ENCODE measurements at regions not wholly inside any gene's neighbourhood (a gene's known extent, or its start where the extent isn't known, plus 50 kb on each side); places are given as distances from the start of the nearest gene placed in this dataset.
"Not testable (repeated sequence)": the region's sequence is repeated elsewhere in the genome, so short reads cannot be mapped to it uniquely, and the experiment has no call there.

- no peak overlapping the region for H3K4me3 ChIP-seq
- peak overlapping the region in 11 of 21 experiments; percentile 0 to 64 (median 38) for H3K27ac ChIP-seq
These were observed 89.2 kb downstream of the GPR88 start for GRCh38 chr1:100627054-100627716.

GRCh38 chr1:100627936-100628335, 90.0 kb downstream of the GPR88 start:
- Histone ChIP-seq H3K27ac (peak overlapping the region in 13 of 21 experiments; percentile 3 to 64 (median 38)), H3K4me3 (no peak overlapping the region)

- Histone ChIP-seq H3K27ac (peak overlapping the region in 9 of 21 experiments; percentile 2 to 64 (median 34)), H3K4me3 (no peak overlapping the region)
These were observed 90.7 kb downstream of the GPR88 start for GRCh38 chr1:100628631-100629081.

GRCh38 chr1:100629391-100629790, 90.2 kb upstream of the VCAM1 start:
- H3K27ac ChIP-seq, result no peak overlapping the region
- H3K4me3 ChIP-seq, result no peak overlapping the region

- Histone ChIP-seq H3K27ac (no peak overlapping the region), H3K4me3 (no peak overlapping the region)
These were observed 88.5 kb upstream of the VCAM1 start for GRCh38 chr1:100631015-100631551.

GRCh38 chr1:100642826-100643225, 76.7 kb upstream of the VCAM1 start:
- no peak overlapping the region for H3K27ac ChIP-seq

GRCh38 chr1:100643471-100644196, 75.9 kb upstream of the VCAM1 start:
- Histone ChIP-seq H3K27ac (no peak overlapping the region), H3K4me3 (no peak overlapping the region)

More at GRCh38 chr1:100642826-100643225, 76.7 kb upstream of the VCAM1 start:
- no peak overlapping the region for H3K4me3 ChIP-seq

GRCh38 chr1:100646001-100646400, 73.5 kb upstream of the VCAM1 start:
- Histone ChIP-seq H3K27ac (no peak overlapping the region), H3K4me3 (no peak overlapping the region)

- H3K4me3 ChIP-seq, result no peak overlapping the region
These were observed 70.4 kb upstream of the VCAM1 start for GRCh38 chr1:100649146-100649545.

GRCh38 chr1:100657876-100658715, 61.4 kb upstream of the VCAM1 start:
- no peak overlapping the region for H3K4me3 ChIP-seq
- no peak overlapping the region for H3K27ac ChIP-seq

More at GRCh38 chr1:100649146-100649545, 70.4 kb upstream of the VCAM1 start:
- H3K27ac ChIP-seq, result no peak overlapping the region

- Histone ChIP-seq H3K4me3 (no peak overlapping the region), H3K27ac (no peak overlapping the region)
These were observed 60.9 kb upstream of the VCAM1 start for GRCh38 chr1:100658716-100659026.

GRCh38 chr1:100661176-100661575, 58.4 kb upstream of the VCAM1 start:
- Histone ChIP-seq H3K27ac (no peak overlapping the region), H3K4me3 (no peak overlapping the region)

GRCh38 chr1:100668494-100668893, 51.0 kb upstream of the VCAM1 start:
- not testable (repeated sequence) for H3K27ac ChIP-seq, H3K4me3 ChIP-seq
